Mesendoderm (in vitro differentiated cells): ENCODE measurements at regions not wholly inside any gene's neighbourhood (a gene's known extent, or its start where the extent isn't known, plus 50 kb on each side); places are given as distances from the start of the nearest gene placed in this dataset.

ENCODE experiments used
- DNase-seq: peaks from one replicate; pipeline ENCODE4 v3.0.0; 2013
- H2AK5ac ChIP-seq: 2 replicates; pipeline ENCODE4 v1.6.1; 2013; ENCODE audit warnings: low read length, inconsistent platforms
- H2BK120ac ChIP-seq: 2 replicates; pipeline ENCODE4 v1.6.1; 2013; ENCODE audit warnings: low read depth, mild to moderate bottlenecking, low read length, moderate library complexity, mixed read lengths
- H2BK15ac ChIP-seq: replicated peaks from 2 replicates; pipeline ENCODE4 v1.6.1; 2013; ENCODE audit warnings: low read depth, mild to moderate bottlenecking, moderate library complexity
- H2BK5ac ChIP-seq: 2 replicates; pipeline ENCODE4 v1.6.1; 2013; ENCODE audit warnings: low read length, inconsistent platforms
- H3K18ac ChIP-seq: 2 replicates; pipeline ENCODE4 v1.6.1; 2013; ENCODE audit warnings: mild to moderate bottlenecking, low read length, mixed read lengths
- H3K23ac ChIP-seq: one replicate; pipeline ENCODE4 v1.6.1; 2013; ENCODE audit warnings: low read length
- H3K27ac ChIP-seq: 2 replicates; pipeline ENCODE4 v1.5.1; 2013; ENCODE audit warnings: low read depth, mild to moderate bottlenecking, inconsistent platforms, low read length, moderate library complexity
- H3K27me3 ChIP-seq: 2 replicates; pipeline ENCODE4 v1.6.1; 2013; ENCODE audit warnings: low read length, control low read depth, mild to moderate bottlenecking, inconsistent platforms; ENCODE audit not compliant: insufficient read depth, poor library complexity
- H3K36me3 ChIP-seq: 2 replicates; pipeline ENCODE4 v1.6.1; 2013; ENCODE audit warnings: low read length, inconsistent platforms; ENCODE audit not compliant: control insufficient read depth, insufficient read depth
- H3K4ac ChIP-seq: one replicate; pipeline ENCODE4 v1.6.1; 2013; ENCODE audit warnings: low read depth, mild to moderate bottlenecking, low read length, moderate library complexity
- H3K4me1 ChIP-seq: 2 replicates; pipeline ENCODE4 v1.6.1; 2013; ENCODE audit warnings: low read depth, low read length, inconsistent platforms; ENCODE audit not compliant: control insufficient read depth
- H3K4me2 ChIP-seq: 2 replicates; pipeline ENCODE4 v1.6.1; 2013; ENCODE audit warnings: low read length
- H3K4me3 ChIP-seq: 2 replicates; pipeline ENCODE4 v1.5.1; 2013; ENCODE audit warnings: mild to moderate bottlenecking, low read length
- H3K56ac ChIP-seq: one replicate; pipeline ENCODE4 v1.6.1; 2013; ENCODE audit warnings: low read length
- H3K79me1 ChIP-seq: 2 replicates; pipeline ENCODE4 v1.6.1; 2013; ENCODE audit warnings: low read length, inconsistent platforms
- H3K79me2 ChIP-seq: 2 replicates; pipeline ENCODE4 v1.6.1; 2013; ENCODE audit warnings: mild to moderate bottlenecking, low read length; ENCODE audit not compliant: control insufficient read depth, insufficient read depth
- H3K9ac ChIP-seq: 2 replicates; pipeline ENCODE4 v1.6.1; 2013; ENCODE audit warnings: low read length, inconsistent platforms
- H4K5ac ChIP-seq: one replicate; pipeline ENCODE4 v1.6.1; 2013; ENCODE audit warnings: low read length
- H4K8ac ChIP-seq: one replicate; pipeline ENCODE4 v1.6.1; 2013; ENCODE audit warnings: low read depth, mild to moderate bottlenecking, control low read depth, low read length, moderate library complexity
- WGBS: extraction: QIAGEN DNeasy Blood & Tissue Kit; methylation state at CpG from one replicate; pipeline ENCODE4 v1.1.7; 2013; ENCODE audit warnings: low lambda C conversion rate, missing lambda C conversion rate; ENCODE audit not compliant: insufficient coverage; ENCODE audit errors: extremely low coverage; 5-methylcytosine and 5-hydroxymethylcytosine counted together

- no CpG with 5 or more reads among the region's 4 CpGs for WGBS
- Histone ChIP-seq H3K79me2 (no peaks in the 10 kb centered on the region), H3K9ac (no peak overlapping the region), H4K8ac (no peak overlapping the region), H3K18ac (no peak overlapping the region), H3K4ac (no peak overlapping the region), H3K36me3 (no peaks in the 10 kb centered on the region), H2BK5ac (no peak overlapping the region), H3K56ac (no peak overlapping the region), H2BK15ac (no peak overlapping the region), H3K4me2 (no peak overlapping the region), H3K23ac (no peak overlapping the region), H2BK120ac (no peak overlapping the region), H3K4me3 (no peak overlapping the region), H3K4me1 (peaks cover 4% of the 10 kb centered on the region), H3K79me1 (no peaks in the 10 kb centered on the region), H2AK5ac (no peak overlapping the region), H3K27me3 (no peaks in the 10 kb centered on the region), H4K5ac (no peak overlapping the region), H3K27ac (no peak overlapping the region)
- DNase-seq, result peak; percentile 69
These were observed 599.4 kb upstream of the CDH5 start for GRCh38 chr16:65767125-65767524.

DNA sequence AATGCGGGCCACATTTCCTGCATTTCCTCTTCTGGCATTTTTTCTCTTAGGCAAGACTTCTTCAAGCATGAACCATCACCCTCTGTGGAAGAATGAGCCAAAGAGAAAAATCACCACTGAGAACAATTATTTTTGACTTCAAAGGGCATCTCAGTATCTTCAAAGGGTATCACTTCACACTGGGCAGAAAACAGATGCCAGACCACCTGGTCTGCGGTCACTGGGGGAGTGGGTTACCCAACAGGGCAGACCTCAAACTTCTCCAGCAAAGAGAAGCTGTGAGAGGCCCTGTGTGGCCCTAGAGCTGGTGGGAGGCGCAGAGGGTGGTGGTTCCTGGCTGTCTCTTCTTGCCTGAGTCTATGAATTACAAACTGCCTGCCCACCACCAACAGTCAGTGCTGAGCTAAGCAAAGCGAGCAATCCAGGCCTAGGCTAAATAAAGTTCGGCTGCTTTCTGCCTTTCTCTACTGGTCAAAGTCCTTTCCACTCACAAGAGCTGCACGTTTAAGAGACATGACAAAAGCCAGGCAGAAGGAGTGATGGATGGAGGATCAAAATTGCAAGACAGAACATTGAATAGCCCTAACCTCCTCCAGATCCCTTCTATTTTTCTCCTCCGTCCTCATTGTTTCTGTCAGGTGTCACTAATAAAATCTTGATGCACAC is 602.7 kb upstream of the CDH5 start:
- WGBS, result no CpG with 5 or more reads among the region's 7 CpGs
- no peak for DNase-seq
- no peak overlapping the region for H3K56ac ChIP-seq
- H2BK5ac ChIP-seq, result no peak overlapping the region
- H4K8ac ChIP-seq, result no peak overlapping the region
- H2BK15ac ChIP-seq, result no peak overlapping the region
- no peaks in the 10 kb centered on the region for H3K27me3 ChIP-seq
- H3K9ac ChIP-seq, result no peak overlapping the region
- H3K23ac ChIP-seq, result no peak overlapping the region
- H3K4me2 ChIP-seq, result no peak overlapping the region
- peak overlapping the region; percentile 11 for H3K4ac ChIP-seq
- no peak overlapping the region for H2BK120ac ChIP-seq
- no peak overlapping the region for H4K5ac ChIP-seq
- H3K79me1 ChIP-seq, result no peaks in the 10 kb centered on the region
- peak overlapping the region; percentile 13 for H3K18ac ChIP-seq
- H3K4me1 ChIP-seq, result peaks cover 2% of the 10 kb centered on the region
- no peak overlapping the region for H3K4me3 ChIP-seq
- no peak overlapping the region for H2AK5ac ChIP-seq
- no peaks in the 10 kb centered on the region for H3K79me2 ChIP-seq
- no peak overlapping the region for H3K27ac ChIP-seq
- no peaks in the 10 kb centered on the region for H3K36me3 ChIP-seq

GRCh38 chr16:65760874-65761273 is 605.6 kb upstream of the CDH5 start:
- no peak overlapping the region for H2BK15ac ChIP-seq
- no peak overlapping the region for H3K9ac ChIP-seq
- H3K56ac ChIP-seq, result no peak overlapping the region
- no peaks in the 10 kb centered on the region for H3K36me3 ChIP-seq
- H3K27ac ChIP-seq, result no peak overlapping the region
- WGBS, result no CpG with 5 or more reads among the region's 4 CpGs
- no peaks in the 10 kb centered on the region for H3K79me1 ChIP-seq
- H3K4me3 ChIP-seq, result no peak overlapping the region
- H4K8ac ChIP-seq, result no peak overlapping the region
- no peak overlapping the region for H3K23ac ChIP-seq
- no peak overlapping the region for H3K18ac ChIP-seq
- H3K4ac ChIP-seq, result no peak overlapping the region
- H3K27me3 ChIP-seq, result no peaks in the 10 kb centered on the region
- no peak overlapping the region for H2AK5ac ChIP-seq
- no peak overlapping the region for H4K5ac ChIP-seq
- H2BK120ac ChIP-seq, result no peak overlapping the region
- no peak overlapping the region for H2BK5ac ChIP-seq
- H3K4me2 ChIP-seq, result no peak overlapping the region
- DNase-seq, result no peak
- no peaks in the 10 kb centered on the region for H3K79me2 ChIP-seq
- no peaks in the 10 kb centered on the region for H3K4me1 ChIP-seq

GRCh38 chr16:65758620-65759019 is 607.9 kb upstream of the CDH5 start:
- Histone ChIP-seq H4K8ac (no peak overlapping the region), H3K4me2 (no peak overlapping the region), H3K9ac (no peak overlapping the region), H3K18ac (no peak overlapping the region), H2BK15ac (no peak overlapping the region), H3K56ac (no peak overlapping the region), H3K4me3 (no peak overlapping the region), H3K36me3 (no peaks in the 10 kb centered on the region), H3K4me1 (no peaks in the 10 kb centered on the region), H3K4ac (no peak overlapping the region), H2BK120ac (no peak overlapping the region), H3K27ac (no peak overlapping the region), H3K23ac (no peak overlapping the region), H2AK5ac (no peak overlapping the region), H3K79me1 (no peaks in the 10 kb centered on the region), H3K79me2 (no peaks in the 10 kb centered on the region), H2BK5ac (no peak overlapping the region), H3K27me3 (no peaks in the 10 kb centered on the region), H4K5ac (no peak overlapping the region)
- DNase-seq, result no peak
- WGBS, result no CpG with 5 or more reads among the region's 4 CpGs

DNA sequence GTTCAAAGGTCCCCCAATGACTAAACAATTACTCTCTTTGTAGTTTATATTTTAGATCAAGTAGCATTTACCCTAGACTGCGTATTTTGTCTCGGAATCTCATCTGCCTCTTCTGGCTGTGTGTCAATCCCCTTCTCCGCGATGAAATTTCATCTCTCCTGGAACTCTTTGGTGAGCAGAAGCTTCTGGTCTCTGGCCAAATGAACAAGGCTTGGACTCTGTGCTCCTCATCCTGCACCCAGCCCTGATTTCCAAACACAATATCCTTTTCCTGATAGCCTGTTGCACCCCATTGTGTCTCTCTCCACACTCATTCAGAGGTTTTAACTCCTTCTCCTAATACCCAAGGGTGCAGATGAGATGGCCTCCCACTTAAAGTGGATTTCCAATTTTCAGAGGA is 609.4 kb upstream of the CDH5 start:
- Histone ChIP-seq H2BK5ac (no peak overlapping the region), H2BK15ac (no peak overlapping the region), H3K79me1 (no peaks in the 10 kb centered on the region), H3K79me2 (no peaks in the 10 kb centered on the region), H3K4me1 (no peaks in the 10 kb centered on the region), H3K9ac (no peak overlapping the region), H4K8ac (no peak overlapping the region), H3K4me3 (no peak overlapping the region), H2BK120ac (no peak overlapping the region), H3K4me2 (no peak overlapping the region), H2AK5ac (no peak overlapping the region), H3K36me3 (no peaks in the 10 kb centered on the region), H3K27ac (no peak overlapping the region), H3K18ac (no peak overlapping the region), H3K56ac (no peak overlapping the region), H4K5ac (no peak overlapping the region), H3K23ac (no peak overlapping the region), H3K27me3 (no peaks in the 10 kb centered on the region), H3K4ac (no peak overlapping the region)
- DNase-seq, result no peak
- no CpG with 5 or more reads among the region's 4 CpGs for WGBS

GRCh38 chr16:65756163-65756562 is 610.3 kb upstream of the CDH5 start:
- H4K8ac ChIP-seq, result no peak overlapping the region
- H3K9ac ChIP-seq, result no peak overlapping the region
- H3K23ac ChIP-seq, result no peak overlapping the region
- H2BK15ac ChIP-seq, result no peak overlapping the region
- no peak overlapping the region for H3K18ac ChIP-seq
- H3K79me1 ChIP-seq, result no peaks in the 10 kb centered on the region
- no peaks in the 10 kb centered on the region for H3K27me3 ChIP-seq
- H3K4me2 ChIP-seq, result no peak overlapping the region
- H3K4me3 ChIP-seq, result no peak overlapping the region
- no peaks in the 10 kb centered on the region for H3K4me1 ChIP-seq
- no peak overlapping the region for H3K4ac ChIP-seq
- no peaks in the 10 kb centered on the region for H3K79me2 ChIP-seq
- no peak overlapping the region for H3K27ac ChIP-seq
- no CpG with 5 or more reads among the region's 4 CpGs for WGBS
- no peak overlapping the region for H2AK5ac ChIP-seq
- no peaks in the 10 kb centered on the region for H3K36me3 ChIP-seq
- DNase-seq, result no peak
- no peak overlapping the region for H4K5ac ChIP-seq
- H2BK5ac ChIP-seq, result no peak overlapping the region
- H3K56ac ChIP-seq, result no peak overlapping the region
- H2BK120ac ChIP-seq, result no peak overlapping the region
